CD4-positive, alpha-beta T cell (primary cell): ENCODE measurements at regions not wholly inside any gene's neighbourhood (a gene's known extent, or its start where the extent isn't known, plus 50 kb on each side); places are given as distances from the start of the nearest gene placed in this dataset.

Experiments used
- ATAC-seq: fragments of 200-7000 bp; cut with Tn5 transposase; one replicate; pipeline ENCODE4 v1.10.0; 2022; ENCODE audit warnings: mild to moderate bottlenecking; ENCODE audit not compliant: poor library complexity
- CTCF ChIA-PET: fragments of 350-600 bp; sonication (Branson Sonifier 250); formaldehyde crosslinking; loops from one replicate; lab custom pipeline; 2021; ENCODE audit warnings: antibody characterized with exemption, inconsistent platforms; lab: Charles Lee
- POLR2A ChIA-PET: fragments of 350-600 bp; sonication (Branson Sonifier 250); formaldehyde crosslinking; loops from one replicate; lab custom pipeline; 2021; ENCODE audit warnings: antibody characterized with exemption, inconsistent platforms; lab: Charles Lee
- DNase-seq, 14 experiments: peaks; one replicate each; pipeline ENCODE4 v3.0.0-alpha.2; 2013 to 2020; ENCODE audit warnings: mixed read lengths in 2 of 14
- H3K27ac ChIP-seq, 2 donors: one replicate each; pipeline versions ENCODE4 v1.5.1 to v1.7.0; 2013; ENCODE audit warnings: low read length in 2 of 2, low read depth in 1 of 2, mild to moderate bottlenecking in 1 of 2
- H3K27me3 ChIP-seq, 2 experiments: 1 replicate in 1 of 2; 2 replicates in 1 of 2; pipeline versions ENCODE4 v1.6.1 to v1.7.0; 2013; ENCODE audit warnings: low read length in 2 of 2, control low read depth in 1 of 2, mild to moderate bottlenecking in 1 of 2, moderate library complexity in 1 of 2; ENCODE audit not compliant: insufficient read depth in 2 of 2, control insufficient read depth in 1 of 2
- H3K36me3 ChIP-seq: one replicate; pipeline ENCODE4 v1.6.1; 2013; ENCODE audit warnings: low read length, control low read depth; ENCODE audit not compliant: insufficient read depth
- H3K4me1 ChIP-seq: one replicate; pipeline ENCODE4 v1.6.1; 2013; ENCODE audit warnings: low read length, control low read depth; ENCODE audit not compliant: insufficient read depth
- H3K4me3 ChIP-seq: one replicate; pipeline ENCODE4 v1.5.1; 2013; ENCODE audit warnings: mild to moderate bottlenecking, low read length, moderate library complexity
- H3K9me3 ChIP-seq, 2 experiments: 1 replicate in 1 of 2; 2 replicates in 1 of 2; pipeline versions ENCODE4 v1.6.1 to v1.7.0; 2013; ENCODE audit warnings: low read length in 2 of 2, mild to moderate bottlenecking in 2 of 2, control low read depth in 1 of 2, moderate library complexity in 1 of 2; ENCODE audit not compliant: control insufficient read depth in 1 of 2, insufficient read depth in 1 of 2
- H3K27ac Mint-ChIP-seq: one replicate; pipeline ENCODE4 v1.8.0; 2020; ENCODE audit warnings: mixed read lengths
- H3K27me3 Mint-ChIP-seq: one replicate; pipeline ENCODE4 v1.8.0; 2021; ENCODE audit warnings: mixed read lengths
- H3K36me3 Mint-ChIP-seq: one replicate; pipeline ENCODE4 v1.8.0; 2021; ENCODE audit warnings: low read depth, mixed read lengths
- H3K4me1 Mint-ChIP-seq: one replicate; pipeline ENCODE4 v1.8.0; 2021; ENCODE audit warnings: low read depth, mixed read lengths
- H3K4me3 Mint-ChIP-seq: one replicate; pipeline ENCODE4 v1.8.0; 2020; ENCODE audit warnings: mild to moderate bottlenecking, mixed read lengths
- H3K9me3 Mint-ChIP-seq: one replicate; pipeline ENCODE4 v1.8.0; 2020; ENCODE audit warnings: mixed read lengths
- intact Hi-C, 2 experiments: fragments of 100-400 bp; cut with DNase I in 1 of 2; cut with micrococcal nuclease in 1 of 2; formaldehyde crosslinking; loops; one replicate each; pipeline versions ENCODE4 v1.15.1 to v1.9.0; 2023 to 2025; cut with DNase I, micrococcal nuclease
- TF ChIP-seq, protein P1 (sequence below): fragments of 200-600 bp; IDR thresholded peaks from one replicate; pipeline ENCODE4 v1.8.0; 2022; ENCODE audit warnings: antibody characterized with exemption, mild to moderate bottlenecking

DNA sequence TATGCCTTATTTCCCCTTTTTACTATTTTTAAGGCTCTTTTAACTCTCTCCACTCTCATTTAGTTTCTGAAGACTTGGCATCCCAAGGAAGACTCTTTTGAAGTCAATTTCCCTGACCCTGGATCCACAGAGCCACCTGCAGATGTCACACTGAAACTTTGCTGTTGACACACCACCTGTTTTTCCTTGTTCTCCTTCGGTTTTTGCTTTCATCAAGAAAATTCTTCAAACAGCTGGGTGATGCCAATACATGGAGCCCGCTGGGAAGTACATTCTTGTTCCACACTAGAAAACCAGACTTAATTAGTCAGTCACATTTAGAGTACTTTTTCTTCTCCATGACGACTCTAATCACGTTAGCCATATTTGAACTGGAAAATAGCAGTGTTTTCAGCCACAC, 293.9 kb downstream of the PDGFC start:
- Histone ChIP-seq H3K4me1 (no peaks in the 10 kb centered on the region), H3K27ac (no peak overlapping the region), H3K36me3 (no peaks in the 10 kb centered on the region), H3K4me3 (no peak overlapping the region), H3K9me3 (peaks cover 0 to 3% of the 10 kb centered on the region in 2 experiments), H3K27me3 (no peaks in the 10 kb centered on the region)
- Mint-ChIP-seq H3K9me3 (peaks cover 5% of the 10 kb centered on the region), H3K27ac (no peak overlapping the region), H3K27me3 (no peaks in the 10 kb centered on the region), H3K4me3 (no peak overlapping the region), H3K36me3 (no peaks in the 10 kb centered on the region), H3K4me1 (no peaks in the 10 kb centered on the region)
- ChIA-PET CTCF (no interaction called here), POLR2A (no interaction called here)
- DNase-seq (no peak), ATAC-seq (no peak)
- TF ChIP-seq, protein P1, sequence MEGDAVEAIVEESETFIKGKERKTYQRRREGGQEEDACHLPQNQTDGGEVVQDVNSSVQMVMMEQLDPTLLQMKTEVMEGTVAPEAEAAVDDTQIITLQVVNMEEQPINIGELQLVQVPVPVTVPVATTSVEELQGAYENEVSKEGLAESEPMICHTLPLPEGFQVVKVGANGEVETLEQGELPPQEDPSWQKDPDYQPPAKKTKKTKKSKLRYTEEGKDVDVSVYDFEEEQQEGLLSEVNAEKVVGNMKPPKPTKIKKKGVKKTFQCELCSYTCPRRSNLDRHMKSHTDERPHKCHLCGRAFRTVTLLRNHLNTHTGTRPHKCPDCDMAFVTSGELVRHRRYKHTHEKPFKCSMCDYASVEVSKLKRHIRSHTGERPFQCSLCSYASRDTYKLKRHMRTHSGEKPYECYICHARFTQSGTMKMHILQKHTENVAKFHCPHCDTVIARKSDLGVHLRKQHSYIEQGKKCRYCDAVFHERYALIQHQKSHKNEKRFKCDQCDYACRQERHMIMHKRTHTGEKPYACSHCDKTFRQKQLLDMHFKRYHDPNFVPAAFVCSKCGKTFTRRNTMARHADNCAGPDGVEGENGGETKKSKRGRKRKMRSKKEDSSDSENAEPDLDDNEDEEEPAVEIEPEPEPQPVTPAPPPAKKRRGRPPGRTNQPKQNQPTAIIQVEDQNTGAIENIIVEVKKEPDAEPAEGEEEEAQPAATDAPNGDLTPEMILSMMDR, result no peak
- intact Hi-C loops, result no loop called here

DNA sequence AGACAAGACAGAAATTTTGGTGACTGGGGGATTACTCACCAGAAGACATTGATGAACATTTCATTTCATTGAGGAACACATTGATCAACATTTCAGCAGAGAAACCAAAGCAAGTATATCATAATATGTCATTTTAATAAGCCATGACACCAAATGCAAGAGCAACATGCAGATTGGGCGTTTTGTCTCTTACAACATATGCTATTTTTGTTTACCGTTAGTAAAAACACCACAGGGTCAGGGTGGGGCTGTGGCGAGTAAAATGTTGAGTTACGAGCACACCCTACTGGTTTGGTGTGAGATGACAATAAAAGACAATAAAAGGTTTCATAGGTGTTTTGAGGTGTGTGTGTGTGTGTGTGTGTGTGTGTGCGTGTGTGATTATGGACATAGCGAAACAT, 294.5 kb downstream of the PDGFC start:
- H3K27ac ChIP-seq, result no peak overlapping the region
- ChIA-PET CTCF (no interaction called here), POLR2A (no interaction called here)
- Mint-ChIP-seq H3K27ac (no peak overlapping the region), H3K4me1 (no peaks in the 10 kb centered on the region), H3K27me3 (no peaks in the 10 kb centered on the region), H3K9me3 (peaks cover 5% of the 10 kb centered on the region), H3K4me3 (no peak overlapping the region), H3K36me3 (no peaks in the 10 kb centered on the region)
- H3K4me1 ChIP-seq, result no peaks in the 10 kb centered on the region
- no peak for ATAC-seq
- H3K4me3 ChIP-seq, result no peak overlapping the region
- TF ChIP-seq, protein P1, result no peak
- H3K27me3 ChIP-seq, result no peaks in the 10 kb centered on the region
- no peaks in the 10 kb centered on the region for H3K36me3 ChIP-seq
- DNase-seq, result no peak
- H3K9me3 ChIP-seq, result peaks cover 0 to 3% of the 10 kb centered on the region in 2 experiments
- intact Hi-C loops, result no loop called here

DNA sequence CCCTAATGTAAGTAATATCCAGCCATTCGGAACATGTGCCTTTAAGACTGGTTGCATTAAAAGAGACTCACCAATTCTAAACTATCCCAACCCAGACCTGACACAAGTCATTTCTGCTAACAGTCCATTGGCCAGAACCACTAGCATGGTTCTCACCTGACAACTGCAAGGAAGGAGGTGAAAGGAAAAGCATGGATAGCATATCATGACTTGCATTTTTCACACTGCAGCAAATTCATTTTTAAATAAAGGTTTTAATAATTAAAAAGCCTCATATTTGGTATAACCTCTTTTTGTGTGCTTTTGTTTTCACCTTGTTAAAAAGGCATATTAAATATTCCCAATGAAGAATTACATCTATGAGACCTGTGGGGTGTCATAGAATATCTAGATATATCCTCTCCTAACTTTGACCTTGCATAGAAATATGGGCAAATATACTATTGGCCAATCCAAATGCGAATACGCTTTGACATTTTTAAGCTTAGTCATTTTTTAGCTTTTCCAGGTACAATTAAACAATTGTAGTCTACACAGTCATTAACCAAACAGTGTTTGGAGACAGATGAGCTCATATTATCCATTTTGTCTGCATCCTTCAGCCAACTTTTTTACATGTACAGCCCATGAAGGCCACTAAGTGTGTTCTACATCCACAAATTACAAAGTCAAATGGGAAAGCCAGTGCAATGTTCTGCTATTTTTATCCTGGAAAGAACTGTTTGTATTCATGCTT, 295.3 kb downstream of the PDGFC start:
- ChIA-PET CTCF (no interaction called here), POLR2A (no interaction called here)
- intact Hi-C loops, result no loop called here
- no peaks in the 10 kb centered on the region for H3K4me1 ChIP-seq
- TF ChIP-seq, protein P1, result no peak
- peaks cover 0 to 3% of the 10 kb centered on the region in 2 experiments for H3K9me3 ChIP-seq
- Mint-ChIP-seq H3K36me3 (no peaks in the 10 kb centered on the region), H3K4me1 (no peaks in the 10 kb centered on the region), H3K27ac (no peak overlapping the region), H3K27me3 (no peaks in the 10 kb centered on the region), H3K9me3 (peaks cover 5% of the 10 kb centered on the region), H3K4me3 (no peak overlapping the region)
- ATAC-seq, result no peak
- DNase-seq, result no peak
- H3K4me3 ChIP-seq, result no peak overlapping the region
- H3K27ac ChIP-seq, result no peak overlapping the region
- H3K27me3 ChIP-seq, result no peaks in the 10 kb centered on the region
- no peaks in the 10 kb centered on the region for H3K36me3 ChIP-seq
